ENCODE measurements at regions not wholly inside any gene's neighbourhood (a gene's known extent, or its start where the extent isn't known, plus 50 kb on each side); places are given as distances from the start of the nearest gene placed in this dataset.

GRCh38 chr2:199147216-199147615 is 310.5 kb downstream of the SATB2 start:
- no peak for DNase-seq
- H3K27me3 ChIP-seq: no peaks in the 10 kb centered on the region
- H3K4me3 ChIP-seq: no peak overlapping the region
- no peak overlapping the region for H3K27ac ChIP-seq
- intact Hi-C loops (cut with DNase I; ENCODE audit: low total_unique reads): no loop called here
- H3K9me3 ChIP-seq: no peaks in the 10 kb centered on the region
- TF ChIP-seq EP300 (IDR thresholded peaks at IDR 0.05): no peak
- no peak for TF ChIP-seq POLR2AphosphoS5 (IDR thresholded peaks at IDR 0.05)
- TF ChIP-seq POLR2A (IDR thresholded peaks at IDR 0.05): no peak
- TF ChIP-seq CTCF (IDR thresholded peaks at IDR 0.05): no peak
- H3K4me1 ChIP-seq: no peaks in the 10 kb centered on the region
- no peaks in the 10 kb centered on the region for H3K36me3 ChIP-seq

- Histone ChIP-seq H3K4me3 (no peak overlapping the region), H3K27me3 (no peaks in the 10 kb centered on the region), H3K36me3 (no peaks in the 10 kb centered on the region), H3K9me3 (peaks cover 0 to 12% (median 4%) of the 10 kb centered on the region in 4 donors), H3K27ac (no peak overlapping the region), H3K4me1 (no peaks in the 10 kb centered on the region)
- no peak for DNase-seq
- intact Hi-C loops (cut with DNase I; ENCODE audit: low total_unique reads): no loop called here
- TF ChIP-seq POLR2AphosphoS5 (IDR thresholded peaks at IDR 0.05) (no peak), POLR2A (IDR thresholded peaks at IDR 0.05) (no peak), EP300 (IDR thresholded peaks at IDR 0.05) (no peak), CTCF (IDR thresholded peaks at IDR 0.05) (no peak)
Observed at GRCh38 chr2:199144546-199144945, 313.2 kb downstream of the SATB2 start.

DNA sequence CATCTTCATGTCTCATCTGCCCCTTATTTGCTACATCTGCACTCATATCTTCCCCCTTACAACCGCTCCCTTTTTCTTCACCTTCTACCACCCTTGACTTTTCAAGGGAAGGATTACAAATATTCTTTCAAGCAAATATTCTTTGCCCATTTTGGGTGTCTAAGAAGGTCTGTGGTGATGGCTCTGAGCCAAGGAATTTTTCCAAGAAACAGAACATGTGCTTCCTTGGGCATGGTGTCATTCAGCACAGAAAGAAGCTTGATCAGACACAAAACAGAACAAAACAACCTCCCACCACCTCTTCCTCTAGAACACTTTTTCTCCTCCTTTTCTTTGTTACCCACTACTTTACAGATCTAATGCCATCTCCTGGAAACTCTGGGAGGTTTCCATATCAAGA is 313.7 kb downstream of the SATB2 start:
- DNase-seq: no peak
- intact Hi-C loops (cut with DNase I; ENCODE audit: low total_unique reads): no loop called here
- 46 to 97% (median 81%) methylated on average over 1 of the region's 1 CpG for WGBS, 5 donors
- Histone ChIP-seq H3K9me3 (peaks cover 0 to 12% (median 4%) of the 10 kb centered on the region in 4 donors), H3K4me3 (no peak overlapping the region), H3K27ac (no peak overlapping the region), H3K27me3 (no peaks in the 10 kb centered on the region), H3K4me1 (no peaks in the 10 kb centered on the region), H3K36me3 (no peaks in the 10 kb centered on the region)
- no peak for TF ChIP-seq POLR2A (IDR thresholded peaks at IDR 0.05)
- TF ChIP-seq EP300 (IDR thresholded peaks at IDR 0.05): no peak
- no peak for TF ChIP-seq POLR2AphosphoS5 (IDR thresholded peaks at IDR 0.05)

DNA sequence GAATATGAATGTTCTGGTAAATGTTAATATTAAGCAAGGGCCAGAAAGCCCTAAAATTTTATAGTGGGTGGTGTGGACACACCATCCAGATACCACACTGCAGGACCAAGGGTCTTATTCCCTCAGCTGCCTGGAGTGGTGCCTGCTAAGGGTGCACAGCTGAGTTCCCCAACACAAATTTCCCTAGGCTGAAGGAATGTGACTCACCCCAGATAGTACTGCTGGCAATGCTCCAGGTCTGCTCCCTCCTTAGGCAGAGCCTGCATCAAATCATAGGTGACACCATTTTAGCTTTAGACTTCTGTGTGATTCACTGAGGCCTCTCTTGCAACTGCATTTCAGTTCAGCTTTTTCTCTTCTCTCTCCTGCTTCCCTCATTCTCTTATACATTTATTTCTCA is 321.1 kb downstream of the SATB2 start:
- intact Hi-C loops (cut with DNase I; ENCODE audit: low total_unique reads): no loop called here
- H3K27me3 ChIP-seq: no peaks in the 10 kb centered on the region
- H3K9me3 ChIP-seq: peaks cover 0 to 12% (median 4%) of the 10 kb centered on the region in 4 donors
- H3K27ac ChIP-seq: no peak overlapping the region
- no peaks in the 10 kb centered on the region for H3K4me1 ChIP-seq
- TF ChIP-seq POLR2AphosphoS5 (IDR thresholded peaks at IDR 0.05) (no peak), EP300 (IDR thresholded peaks at IDR 0.05) (no peak), POLR2A (IDR thresholded peaks at IDR 0.05) (no peak)
- peak in 1 of 2 donors; percentile 16 for DNase-seq
- H3K4me3 ChIP-seq: no peak overlapping the region
- H3K36me3 ChIP-seq: no peaks in the 10 kb centered on the region

GRCh38 chr2:199136242-199136641 is 321.5 kb downstream of the SATB2 start:
- intact Hi-C loops (cut with DNase I; ENCODE audit: low total_unique reads): no loop called here
- Histone ChIP-seq H3K4me1 (no peaks in the 10 kb centered on the region), H3K4me3 (no peak overlapping the region), H3K9me3 (peaks cover 0 to 8% (median 2%) of the 10 kb centered on the region in 4 donors), H3K36me3 (no peaks in the 10 kb centered on the region), H3K27me3 (no peaks in the 10 kb centered on the region), H3K27ac (no peak overlapping the region)
- no peak for DNase-seq
- WGBS, 5 donors: 81 to 88% (median 87%) methylated on average over 4 of the region's 4 CpGs
- no peak for TF ChIP-seq CTCF (IDR thresholded peaks at IDR 0.05)
- no peak for TF ChIP-seq POLR2A (IDR thresholded peaks at IDR 0.05)
- no peak for TF ChIP-seq EP300 (IDR thresholded peaks at IDR 0.05)
- TF ChIP-seq POLR2AphosphoS5 (IDR thresholded peaks at IDR 0.05): no peak

Measured in stomach (tissue), 8 donors.